ENCODE measurements at regions not wholly inside any gene's neighbourhood (a gene's known extent, or its start where the extent isn't known, plus 50 kb on each side); places are given as distances from the start of the nearest gene placed in this dataset.

- H3K36me3 Mint-ChIP-seq (ENCODE audit: insufficient read depth in 1 of 3, low read depth in 3 of 3): peaks cover 0 to 5% (median 3%) of the 10 kb centered on the region in 3 experiments; a peak in 1 of 7 replicates
Measured at GRCh38 chr6:88491266-88491880, 325.2 kb upstream of the CNR1 start.

More at GRCh38 chr6:88491266-88491880, 325.2 kb upstream of the CNR1 start:
- Histone ChIP-seq H3K27ac (ENCODE audit: insufficient read length, low read depth, low read length) (no peak overlapping the region), H2BK15ac (ENCODE audit: low read depth, low read length) (no peak overlapping the region), H3K9ac (ENCODE audit: extremely low read depth, insufficient read length, low read length) (no peak overlapping the region), H2BK12ac (ENCODE audit: insufficient read length, low read depth, low read length) (no peak overlapping the region), H4K8ac (replicated peaks; ENCODE audit: insufficient read length, low read depth, low read length) (no peak overlapping the region), H3K4me2 (ENCODE audit: insufficient read depth, insufficient read length, low read length) (no peak overlapping the region), H2BK5ac (ENCODE audit: insufficient read length, low read length) (no peak overlapping the region), H3K9me3 (ENCODE audit: control insufficient read depth, low read depth, low read length) (no peaks in the 10 kb centered on the region), H4K5ac (ENCODE audit: insufficient read length, low read depth, low read length) (no peak overlapping the region), H3K79me1 (ENCODE audit: insufficient read depth, low read depth, low read length, poor library complexity, severe bottlenecking) (no peaks in the 10 kb centered on the region), H3K4me1 (ENCODE audit: insufficient read depth, low read length) (no peaks in the 10 kb centered on the region), H3K18ac (ENCODE audit: insufficient read length, low read depth, low read length) (no peak overlapping the region), H3K14ac (ENCODE audit: insufficient read depth, low read length) (no peak overlapping the region), H2BK20ac (ENCODE audit: low read depth, low read length, poor library complexity, severe bottlenecking) (no peak overlapping the region), H3K23ac (ENCODE audit: insufficient read length, low read depth, low read length) (no peak overlapping the region), H3K4ac (ENCODE audit: low read depth, low read length) (no peak overlapping the region), H2BK120ac (ENCODE audit: low read depth, low read length, poor library complexity, severe bottlenecking) (no peak overlapping the region), H3K56ac (ENCODE audit: insufficient read length, low read depth, low read length) (no peak overlapping the region), H3T11ph (ENCODE audit: low read length) (no peak overlapping the region), H2AK5ac (ENCODE audit: insufficient read length, low read length) (no peak overlapping the region), H3K27me3 (ENCODE audit: insufficient read depth, low read length) (no peaks in the 10 kb centered on the region), H4K20me1 (ENCODE audit: control insufficient read depth, insufficient read depth, insufficient read length) (no peaks in the 10 kb centered on the region), H3K23me2 (ENCODE audit: insufficient read length, low read depth, low read length, poor library complexity, severe bottlenecking) (no peaks in the 10 kb centered on the region), H3K79me2 (ENCODE audit: insufficient read depth, low read length) (no peaks in the 10 kb centered on the region), H4K91ac (ENCODE audit: insufficient read length, low read depth, low read length) (no peak overlapping the region), H2AFZ (ENCODE audit: low read length) (no peak overlapping the region)
- no peak overlapping the region for H3K4me3 Mint-ChIP-seq
- no peak overlapping the region for H3K27ac Mint-ChIP-seq
- TF ChIP-seq CTCF (conservative IDR thresholded peaks at IDR 0.05): no peak
- no peak for DNase-seq
- peaks cover 4 to 13% of the 10 kb centered on the region in 2 experiments; a peak in 4 of 5 replicates for H3K9me3 Mint-ChIP-seq
- H3K27me3 Mint-ChIP-seq (ENCODE audit: low read depth): no peaks in the 10 kb centered on the region
- no CpG with 5 or more reads among the region's 4 CpGs for WGBS (ENCODE audit: extremely low coverage, insufficient read length, low lambda C conversion rate)
- peaks cover 14 to 16% of the 10 kb centered on the region in 2 experiments for H3K4me1 Mint-ChIP-seq

All from H9 (cell line).